ENCODE measurements at regions not wholly inside any gene's neighbourhood (a gene's known extent, or its start where the extent isn't known, plus 50 kb on each side); places are given as distances from the start of the nearest gene placed in this dataset.

GRCh38 chr6:105557291-105557690, 154.4 kb upstream of the PREP start:
- no peaks in the 10 kb centered on the region for H4K20me1 ChIP-seq (replicated peaks; ENCODE audit: control insufficient read depth, extremely low read depth, insufficient read depth, low read length)
- TF ChIP-seq POLR2AphosphoS5 (IDR thresholded peaks at IDR 0.05; ENCODE audit: insufficient read depth, low read depth, low read length) (no peak), FOS (IDR thresholded peaks at IDR 0.05; ENCODE audit: borderline replicate concordance, insufficient read depth, low read length) (no peak), EZH2 (IDR thresholded peaks at IDR 0.05; ENCODE audit: borderline replicate concordance, low read depth, low read length, severe bottlenecking) (no peak), POLR2A (IDR thresholded peaks at IDR 0.05; ENCODE audit: low read depth, low read length) (no peak), GATA2 (IDR thresholded peaks at IDR 0.05; ENCODE audit: insufficient read depth, insufficient read length, low read depth, low read length) (no peak), MYC (IDR thresholded peaks at IDR 0.05; ENCODE audit: low read depth, low read length) (no peak), JUN (IDR thresholded peaks at IDR 0.05; ENCODE audit: borderline replicate concordance, insufficient read depth, insufficient read length, low read depth) (no peak), CTCF (IDR thresholded peaks at IDR 0.05; ENCODE audit: extremely low read depth in 1 of 2, insufficient read depth in 1 of 2, low read depth in 1 of 2, low read length in 2 of 2) (no peak), MAX (IDR thresholded peaks at IDR 0.05; ENCODE audit: insufficient read depth, insufficient read length) (no peak)
- no peak overlapping the region for H3K27ac ChIP-seq (ENCODE audit: insufficient read depth, low read depth, low read length)
- H3K9me3 ChIP-seq (replicated peaks; ENCODE audit: control insufficient read depth, insufficient read depth, low read length), result no peaks in the 10 kb centered on the region
- intact Hi-C loops (cut with micrococcal nuclease) (no loop called here), dilution Hi-C loops (cut with MboI; ENCODE audit: extremely low pct_ligation_motif_present, low sequenced_read_pairs) (no loop called here)
- BruUV-seq (replicated peaks), result no TSS peak
- H3K4me3 ChIP-seq (replicated peaks in 1 of 3; ENCODE audit: insufficient read depth in 1 of 3, low read depth in 1 of 3, low read length in 3 of 3), result no peak overlapping the region
- ChIA-PET CTCF (no interaction called here), POLR2A (no interaction called here)
- H3K9ac ChIP-seq (replicated peaks; ENCODE audit: extremely low read depth, insufficient read depth, low read length), result no peak overlapping the region
- H3K4me2 ChIP-seq (ENCODE audit: insufficient read depth, low read length), result no peak overlapping the region
- no peak overlapping the region for H2AFZ ChIP-seq (ENCODE audit: low read depth, low read length)
- H3K4me1 ChIP-seq (ENCODE audit: control insufficient read depth, extremely low read depth, insufficient read depth, low read length), result no peaks in the 10 kb centered on the region
- no peak for FAIRE-seq
- H3K36me3 ChIP-seq (ENCODE audit: control insufficient read depth in 2 of 2, extremely low read depth in 1 of 2, insufficient read depth in 2 of 2, low read length in 2 of 2), result no peaks in the 10 kb centered on the region
- H3K9me1 ChIP-seq (replicated peaks; ENCODE audit: control insufficient read depth, extremely low read depth, insufficient read depth, low read length), result no peaks in the 10 kb centered on the region
- no peak for DNase-seq (ENCODE audit: low read depth, low spot score)
- H3K79me2 ChIP-seq (ENCODE audit: control insufficient read depth, insufficient read depth, low read length), result no peaks in the 10 kb centered on the region
- H3K27me3 ChIP-seq (ENCODE audit: control insufficient read depth in 2 of 2, insufficient read depth in 2 of 2, low read length in 2 of 2), result peaks cover 0 to 2% of the 10 kb centered on the region in 2 experiments
